ENCODE measurements at regions not wholly inside any gene's neighbourhood (a gene's known extent, or its start where the extent isn't known, plus 50 kb on each side); places are given as distances from the start of the nearest gene placed in this dataset.

- no peak for TF ChIP-seq REST (IDR thresholded peaks at IDR 0.05; ENCODE audit: low read depth)
- no peak for TF ChIP-seq SP1 (IDR thresholded peaks at IDR 0.05; ENCODE audit: low read depth)
- no peak for TF ChIP-seq POLR2AphosphoS5 (IDR thresholded peaks at IDR 0.05; ENCODE audit: low read depth, low read length)
- no peak for TF ChIP-seq EZH2 (IDR thresholded peaks at IDR 0.05)
- TF ChIP-seq ELF1 (IDR thresholded peaks at IDR 0.05; ENCODE audit: borderline replicate concordance, low read depth), result no peak
- TF ChIP-seq MAX (IDR thresholded peaks at IDR 0.05), result no peak
- TF ChIP-seq RAD21 (IDR thresholded peaks at IDR 0.05; ENCODE audit: low read depth), result no peak
- TF ChIP-seq ATF3 (IDR thresholded peaks at IDR 0.05), result no peak
- no peak for TF ChIP-seq CBX3 (IDR thresholded peaks at IDR 0.05; ENCODE audit: low read depth)
- TF ChIP-seq EZH2phosphoT487 (IDR thresholded peaks at IDR 0.05; ENCODE audit: borderline replicate concordance), result no peak
- no peak for TF ChIP-seq SIN3A (IDR thresholded peaks at IDR 0.05; ENCODE audit: low read depth)
- TF ChIP-seq EGR1 (IDR thresholded peaks at IDR 0.05; ENCODE audit: low read depth), result no peak
- no peak for TF ChIP-seq SRF (IDR thresholded peaks at IDR 0.05; ENCODE audit: low read depth)
These were observed 214.1 kb downstream of the NECTIN3 start (continued) for GRCh38 chr3:111285694-111286093.

- Histone ChIP-seq H3K9me3 (ENCODE audit: control insufficient read depth in 1 of 2, insufficient read depth in 1 of 2, low read depth in 1 of 2, low read length in 2 of 2) (no peaks in the 10 kb centered on the region), H3K4me1 (ENCODE audit: control insufficient read depth in 1 of 2, insufficient read depth in 2 of 2, low read length in 2 of 2) (no peaks in the 10 kb centered on the region), H3K4me2 (ENCODE audit: low read length) (no peak overlapping the region), H3K36me3 (ENCODE audit: control insufficient read depth in 1 of 2, insufficient read depth in 2 of 2, low read length in 2 of 2) (no peaks in the 10 kb centered on the region), H3K27ac (ENCODE audit: low read depth, low read length) (no peak overlapping the region), H4K20me1 (ENCODE audit: insufficient read depth) (no peaks in the 10 kb centered on the region), H3K4me3 (replicated peaks in 1 of 2; ENCODE audit: low read depth in 1 of 2, low read length in 2 of 2) (no peak overlapping the region), H3K9me2 (ENCODE audit: insufficient read depth) (no peaks in the 10 kb centered on the region), H3K79me2 (ENCODE audit: insufficient read depth, low read length) (no peaks in the 10 kb centered on the region), H3K9ac (ENCODE audit: low read length) (no peak overlapping the region), H3K27me3 (ENCODE audit: insufficient read depth, low read length) (no peaks in the 10 kb centered on the region), H2AFZ (ENCODE audit: low read depth, low read length, poor library complexity, severe bottlenecking) (no peak overlapping the region)
- TF ChIP-seq POLR2AphosphoS5 (IDR thresholded peaks at IDR 0.05; ENCODE audit: low read depth, low read length) (no peak), CBX3 (IDR thresholded peaks at IDR 0.05; ENCODE audit: low read depth) (no peak), EGR1 (IDR thresholded peaks at IDR 0.05; ENCODE audit: low read depth) (no peak), CEBPB (IDR thresholded peaks at IDR 0.05; ENCODE audit: low read depth) (no peak), EZH2phosphoT487 (IDR thresholded peaks at IDR 0.05; ENCODE audit: borderline replicate concordance) (no peak), CTCF (IDR thresholded peaks at IDR 0.05 in 2 of 3, conservative IDR thresholded peaks at IDR 0.05 in 1 of 3; ENCODE audit: borderline replicate concordance in 1 of 3, insufficient read depth in 1 of 3, low read depth in 2 of 3, low read length in 2 of 3) (no peak)
- ChIA-PET RAD21 (ENCODE audit: low non-redundant PET in 1 of 2, low total read pairs in 2 of 2, uncharacterized antibody in 2 of 2, unreplicated experiment in 2 of 2) (no interaction called here), CTCF (no interaction called here), POLR2A (no interaction called here)
- ATAC-seq (no peak), DNase-seq (ENCODE audit: low read depth, low spot score) (no peak)
- no TSS peak for BruUV-seq (replicated peaks)
- intact Hi-C loops (cut with micrococcal nuclease), result no loop called here
These were observed 215.1 kb downstream of the NECTIN3 start for GRCh38 chr3:111286746-111287145.

Data from HCT116 (cell line).